ENCODE measurements at regions not wholly inside any gene's neighbourhood (a gene's known extent, or its start where the extent isn't known, plus 50 kb on each side); places are given as distances from the start of the nearest gene placed in this dataset.

DNA sequence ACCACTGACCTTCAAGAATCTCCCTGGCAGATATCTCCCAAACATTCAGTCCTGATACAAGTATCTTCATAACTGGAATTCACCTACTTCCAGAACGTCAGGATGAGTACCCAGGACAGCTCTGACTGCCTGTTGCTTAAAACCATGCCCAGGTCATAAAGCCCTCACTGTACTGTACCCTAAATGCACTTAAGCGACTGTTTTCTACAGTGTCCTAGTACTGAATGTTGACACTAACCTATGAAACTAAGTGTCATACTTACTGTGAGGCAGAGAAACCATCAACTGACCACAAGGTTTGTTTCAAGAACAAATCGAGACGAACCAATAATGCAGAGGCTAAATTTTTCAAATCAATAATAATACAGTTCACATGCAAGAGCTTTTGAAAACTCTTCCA lies 178.7 kb upstream of the NSMCE3 start:
- ATAC-seq (ENCODE audit: low FRiP score) (no peak), DNase-seq (ENCODE audit: low spot score) (no peak)
- TF ChIP-seq, protein P1, sequence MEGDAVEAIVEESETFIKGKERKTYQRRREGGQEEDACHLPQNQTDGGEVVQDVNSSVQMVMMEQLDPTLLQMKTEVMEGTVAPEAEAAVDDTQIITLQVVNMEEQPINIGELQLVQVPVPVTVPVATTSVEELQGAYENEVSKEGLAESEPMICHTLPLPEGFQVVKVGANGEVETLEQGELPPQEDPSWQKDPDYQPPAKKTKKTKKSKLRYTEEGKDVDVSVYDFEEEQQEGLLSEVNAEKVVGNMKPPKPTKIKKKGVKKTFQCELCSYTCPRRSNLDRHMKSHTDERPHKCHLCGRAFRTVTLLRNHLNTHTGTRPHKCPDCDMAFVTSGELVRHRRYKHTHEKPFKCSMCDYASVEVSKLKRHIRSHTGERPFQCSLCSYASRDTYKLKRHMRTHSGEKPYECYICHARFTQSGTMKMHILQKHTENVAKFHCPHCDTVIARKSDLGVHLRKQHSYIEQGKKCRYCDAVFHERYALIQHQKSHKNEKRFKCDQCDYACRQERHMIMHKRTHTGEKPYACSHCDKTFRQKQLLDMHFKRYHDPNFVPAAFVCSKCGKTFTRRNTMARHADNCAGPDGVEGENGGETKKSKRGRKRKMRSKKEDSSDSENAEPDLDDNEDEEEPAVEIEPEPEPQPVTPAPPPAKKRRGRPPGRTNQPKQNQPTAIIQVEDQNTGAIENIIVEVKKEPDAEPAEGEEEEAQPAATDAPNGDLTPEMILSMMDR (IDR thresholded peaks at IDR 0.05) = no peak

DNA sequence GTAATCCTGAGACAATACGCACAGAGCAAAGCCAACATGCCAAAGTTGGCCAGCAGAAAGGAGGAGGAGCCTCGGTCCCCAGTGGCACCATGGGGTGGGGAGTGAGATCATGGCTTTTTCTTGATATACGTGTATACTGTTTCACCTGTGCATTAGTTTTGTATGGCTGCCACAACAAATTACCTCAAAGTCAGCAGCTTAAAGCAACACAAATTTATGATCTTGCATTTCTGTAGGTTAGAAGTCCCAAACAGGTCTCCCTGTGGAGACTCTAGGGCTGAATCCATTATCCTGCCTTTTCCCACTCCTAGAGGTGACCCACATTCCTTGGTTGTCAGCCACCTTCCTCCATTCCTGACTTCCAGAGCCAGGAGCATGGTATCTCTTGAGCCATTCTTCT lies 176.9 kb upstream of the NSMCE3 start:
- ATAC-seq (ENCODE audit: low FRiP score) (no peak), DNase-seq (ENCODE audit: low spot score) (no peak)
- TF ChIP-seq, protein P1 (IDR thresholded peaks at IDR 0.05) = no peak

DNA sequence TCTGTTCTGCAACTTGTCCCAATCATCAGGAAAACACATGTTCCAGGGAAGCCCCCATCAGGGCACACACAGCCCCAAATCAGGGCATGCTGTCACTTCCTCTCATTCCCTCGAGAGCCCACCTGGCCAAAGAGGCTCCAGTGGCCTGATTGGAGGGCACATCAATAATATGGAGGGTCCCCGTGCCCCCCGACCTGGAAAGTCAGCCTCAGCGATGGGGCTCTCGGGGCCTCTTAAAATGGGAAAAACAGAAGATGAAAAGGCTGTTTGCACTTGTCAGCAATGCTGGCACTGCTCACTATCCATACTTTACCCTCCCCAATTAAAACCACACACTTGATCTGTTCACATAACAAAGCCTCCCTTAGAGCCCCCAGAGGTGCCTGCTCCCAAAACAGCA lies 172.9 kb upstream of the NSMCE3 start:
- no peak for DNase-seq (ENCODE audit: low spot score)
- no peak for ATAC-seq (ENCODE audit: low FRiP score)
- TF ChIP-seq, protein P1 (IDR thresholded peaks at IDR 0.05) = no peak

DNA sequence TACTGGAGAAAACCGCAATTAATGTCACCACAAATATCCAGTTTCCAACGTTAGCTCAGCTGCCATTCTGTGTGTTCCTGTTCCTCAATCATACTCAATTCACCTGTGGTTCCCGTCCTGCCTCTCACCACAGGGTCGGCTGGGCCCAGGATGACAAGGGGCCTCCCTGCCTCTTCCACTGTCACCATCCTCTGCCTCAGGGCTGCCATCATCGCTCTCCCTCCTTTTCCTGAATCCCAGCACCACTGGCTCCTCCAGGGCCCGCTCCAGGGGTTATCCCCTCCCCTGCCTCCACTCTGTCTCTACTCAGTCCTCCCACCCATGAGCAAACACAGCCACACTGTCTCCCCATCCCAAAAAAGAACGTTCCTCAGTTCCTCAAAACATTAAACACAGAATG lies 170.9 kb upstream of the NSMCE3 start:
- ATAC-seq (ENCODE audit: low FRiP score) (no peak), DNase-seq (ENCODE audit: low spot score) (no peak)
- TF ChIP-seq, protein P1 (IDR thresholded peaks at IDR 0.05) = no peak

DNA sequence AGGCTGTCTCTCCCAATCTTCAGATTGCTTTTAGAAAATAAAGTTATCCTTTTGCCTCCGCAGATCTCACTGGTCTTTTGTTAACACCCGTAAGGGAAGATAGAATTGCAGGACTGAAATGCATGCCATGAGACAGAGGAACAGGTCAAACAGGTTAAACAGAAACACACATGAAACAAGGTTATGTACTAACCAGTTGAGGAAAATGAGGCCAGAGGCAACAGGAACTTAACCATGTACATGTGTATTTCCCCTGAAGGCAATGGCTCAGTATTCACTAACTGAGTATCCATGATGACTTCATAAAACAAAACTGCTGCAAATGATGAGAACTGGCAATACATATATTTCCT lies 169.1 kb upstream of the NSMCE3 start:
- no peak for ATAC-seq (ENCODE audit: low FRiP score)
- no peak for DNase-seq (ENCODE audit: low spot score)
- TF ChIP-seq, protein P1 (IDR thresholded peaks at IDR 0.05) = no peak

DNA sequence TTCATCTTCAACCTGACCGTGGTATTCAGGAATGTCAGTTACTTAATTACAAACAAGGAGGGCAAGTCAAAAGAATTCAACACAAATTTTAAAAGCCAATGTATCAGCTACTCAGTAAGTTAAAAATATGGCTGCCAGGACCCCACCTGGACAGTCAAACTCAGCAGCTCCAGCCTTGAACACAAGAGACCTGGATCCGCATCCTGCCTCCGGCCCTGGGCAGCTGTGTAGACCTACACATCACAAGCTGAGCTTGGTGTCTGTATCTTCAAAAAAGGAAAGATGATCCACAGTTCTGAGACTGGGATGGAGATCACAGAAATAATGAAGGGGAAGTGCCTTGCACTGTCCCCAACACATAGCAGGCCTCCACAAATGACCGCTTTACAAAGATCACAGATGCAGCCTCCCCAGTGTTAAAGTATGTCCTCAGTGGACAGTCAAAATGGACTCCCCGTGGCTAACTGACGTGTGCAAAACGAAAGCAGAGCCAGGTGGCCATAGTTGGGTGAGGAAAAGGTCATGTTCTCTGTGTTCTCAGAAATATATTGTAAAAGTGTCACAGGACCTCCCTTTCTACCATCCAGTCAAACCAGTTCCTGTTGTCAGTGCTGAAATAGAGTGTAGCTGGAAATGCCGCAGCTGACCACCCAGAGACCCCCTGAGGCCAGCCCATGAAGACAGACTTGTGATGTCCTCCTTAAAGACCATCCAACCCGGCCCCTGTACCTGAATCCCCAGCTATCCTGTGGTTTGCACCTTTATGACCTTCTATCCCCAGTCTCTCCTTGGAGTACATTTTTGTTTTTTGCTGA lies 168.5 kb upstream of the NSMCE3 start:
- no peak for DNase-seq (ENCODE audit: low spot score)
- no peak for ATAC-seq (ENCODE audit: low FRiP score)
- TF ChIP-seq, protein P1 (IDR thresholded peaks at IDR 0.05) = no peak

DNA sequence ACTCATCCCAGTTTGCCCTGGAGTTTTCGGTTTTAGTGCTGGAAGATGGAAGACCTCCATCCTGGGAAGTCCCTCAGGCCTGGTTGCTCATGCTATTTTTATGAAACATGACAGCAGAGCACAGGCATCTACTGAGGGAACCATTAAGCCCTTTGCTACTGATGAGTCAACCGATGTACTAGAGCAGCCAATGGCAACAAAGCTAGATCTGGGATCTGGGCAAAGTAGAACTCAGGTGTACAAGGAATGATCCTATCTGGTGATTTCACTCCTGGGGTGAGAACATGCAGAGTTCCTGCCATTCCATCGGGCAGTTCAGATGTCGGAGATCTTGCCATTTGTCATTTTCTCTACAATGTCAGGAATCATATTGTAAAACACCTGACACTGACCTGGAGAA lies 166.2 kb upstream of the NSMCE3 start:
- TF ChIP-seq, protein P1 (IDR thresholded peaks at IDR 0.05) = no peak
- DNase-seq (ENCODE audit: low spot score) (no peak), ATAC-seq (ENCODE audit: low FRiP score) (no peak)
